ENCODE measurements at regions not wholly inside any gene's neighbourhood (a gene's known extent, or its start where the extent isn't known, plus 50 kb on each side); places are given as distances from the start of the nearest gene placed in this dataset.

DNA sequence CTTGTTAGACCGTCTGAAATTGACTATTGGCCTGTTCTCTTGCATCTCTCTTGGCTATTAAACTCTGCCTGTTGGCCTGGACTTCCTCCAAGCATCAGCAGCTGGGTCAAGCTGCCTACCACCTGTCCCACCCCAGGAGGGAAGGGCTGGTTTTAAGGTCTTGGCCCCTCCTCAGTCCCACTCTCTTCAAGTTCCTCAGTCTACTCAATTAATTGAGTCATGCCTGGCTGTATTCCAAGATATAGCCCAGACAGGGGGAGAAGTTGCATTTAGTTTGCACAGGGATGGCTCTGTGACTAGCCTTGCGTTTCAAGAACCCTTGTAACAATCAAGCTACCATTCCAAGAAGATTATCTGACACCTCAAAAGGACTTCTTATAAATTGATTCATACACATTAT, 113.8 kb upstream of the GLI3 start:
- no peak for TF ChIP-seq POLR2A (IDR thresholded peaks at IDR 0.05; ENCODE audit: low read depth, low read length)
- TF ChIP-seq POLR2AphosphoS5 (IDR thresholded peaks at IDR 0.05; ENCODE audit: low read depth, low read length) = no peak
